ENCODE measurements at regions not wholly inside any gene's neighbourhood (a gene's known extent, or its start where the extent isn't known, plus 50 kb on each side); places are given as distances from the start of the nearest gene placed in this dataset.

DNA sequence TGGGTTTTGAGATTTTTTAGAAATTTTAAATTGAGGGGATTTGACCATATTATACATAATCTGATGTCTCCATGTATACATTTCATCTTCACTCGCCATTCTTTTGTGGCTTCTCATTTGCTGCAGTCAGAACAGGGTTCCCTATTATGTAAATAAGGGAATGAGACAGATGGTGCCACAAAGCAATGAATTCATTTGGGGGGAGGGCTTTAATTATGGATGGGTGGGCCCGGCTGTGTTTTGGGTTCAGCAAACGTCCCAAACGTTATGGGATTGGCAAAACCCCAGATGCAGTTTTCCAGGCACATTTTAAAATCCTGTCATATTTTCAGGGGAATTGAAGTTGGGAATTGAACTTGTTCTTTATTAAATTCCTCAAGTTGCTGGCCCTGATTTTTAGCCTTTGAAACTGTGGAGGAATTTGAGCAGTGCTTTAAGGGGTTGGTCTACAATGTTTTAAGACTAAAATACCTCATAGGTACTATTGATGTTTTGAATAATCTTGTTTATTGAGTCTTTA lies 558.5 kb upstream of the ZNF462 start:
- no peak overlapping the region for H3K4me3 ChIP-seq (ENCODE audit: low read depth, low read length)
- no peak for DNase-seq (ENCODE audit: low read depth)
- TF ChIP-seq, protein P1, sequence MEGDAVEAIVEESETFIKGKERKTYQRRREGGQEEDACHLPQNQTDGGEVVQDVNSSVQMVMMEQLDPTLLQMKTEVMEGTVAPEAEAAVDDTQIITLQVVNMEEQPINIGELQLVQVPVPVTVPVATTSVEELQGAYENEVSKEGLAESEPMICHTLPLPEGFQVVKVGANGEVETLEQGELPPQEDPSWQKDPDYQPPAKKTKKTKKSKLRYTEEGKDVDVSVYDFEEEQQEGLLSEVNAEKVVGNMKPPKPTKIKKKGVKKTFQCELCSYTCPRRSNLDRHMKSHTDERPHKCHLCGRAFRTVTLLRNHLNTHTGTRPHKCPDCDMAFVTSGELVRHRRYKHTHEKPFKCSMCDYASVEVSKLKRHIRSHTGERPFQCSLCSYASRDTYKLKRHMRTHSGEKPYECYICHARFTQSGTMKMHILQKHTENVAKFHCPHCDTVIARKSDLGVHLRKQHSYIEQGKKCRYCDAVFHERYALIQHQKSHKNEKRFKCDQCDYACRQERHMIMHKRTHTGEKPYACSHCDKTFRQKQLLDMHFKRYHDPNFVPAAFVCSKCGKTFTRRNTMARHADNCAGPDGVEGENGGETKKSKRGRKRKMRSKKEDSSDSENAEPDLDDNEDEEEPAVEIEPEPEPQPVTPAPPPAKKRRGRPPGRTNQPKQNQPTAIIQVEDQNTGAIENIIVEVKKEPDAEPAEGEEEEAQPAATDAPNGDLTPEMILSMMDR (IDR thresholded peaks at IDR 0.05; ENCODE audit: low read depth, low read length, missing control alignments), result no peak

DNA sequence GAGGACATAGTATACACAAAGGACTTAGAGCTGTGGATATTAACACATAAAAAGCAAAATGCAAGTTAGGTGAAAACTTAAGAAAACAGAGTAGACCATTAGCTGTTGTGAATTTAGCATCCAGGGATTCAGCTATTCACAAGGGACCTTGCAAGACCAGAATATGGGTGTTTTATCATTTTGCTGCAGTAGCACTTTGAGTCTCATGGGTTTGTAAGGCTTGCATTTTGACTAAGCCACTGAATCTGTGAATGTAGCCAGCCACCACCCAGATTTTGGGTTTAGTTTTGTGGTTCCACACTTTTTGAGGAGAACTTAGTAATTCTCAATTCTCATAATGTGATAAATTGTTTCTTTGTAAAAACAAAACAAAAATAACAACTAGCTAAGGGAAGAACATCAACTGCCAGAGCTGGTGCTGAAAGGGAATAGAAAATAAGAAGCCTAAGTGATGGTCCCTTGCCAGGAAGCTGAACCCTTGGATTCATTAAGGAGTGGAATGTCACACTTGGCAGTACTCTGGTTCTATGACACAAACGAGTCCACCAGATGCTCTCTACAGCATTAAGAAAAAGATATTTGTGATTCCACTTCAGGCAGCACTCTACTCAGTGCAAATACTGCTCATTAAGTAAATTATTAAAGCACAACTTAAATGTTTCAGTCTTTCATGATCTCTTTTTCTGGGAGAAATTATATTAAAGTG lies 557.4 kb upstream of the ZNF462 start:
- no peak for DNase-seq (ENCODE audit: low read depth)
- TF ChIP-seq, protein P1 (IDR thresholded peaks at IDR 0.05; ENCODE audit: low read depth, low read length, missing control alignments), result no peak
- H3K4me3 ChIP-seq (ENCODE audit: low read depth, low read length), result no peak overlapping the region

GRCh38 chr9:106307670-106308069 lies 555.3 kb upstream of the ZNF462 start:
- TF ChIP-seq, protein P1 (IDR thresholded peaks at IDR 0.05; ENCODE audit: low read depth, low read length, missing control alignments), result no peak
- no peak overlapping the region for H3K4me3 ChIP-seq (ENCODE audit: low read depth, low read length)
- DNase-seq (ENCODE audit: low read depth), result no peak

DNA sequence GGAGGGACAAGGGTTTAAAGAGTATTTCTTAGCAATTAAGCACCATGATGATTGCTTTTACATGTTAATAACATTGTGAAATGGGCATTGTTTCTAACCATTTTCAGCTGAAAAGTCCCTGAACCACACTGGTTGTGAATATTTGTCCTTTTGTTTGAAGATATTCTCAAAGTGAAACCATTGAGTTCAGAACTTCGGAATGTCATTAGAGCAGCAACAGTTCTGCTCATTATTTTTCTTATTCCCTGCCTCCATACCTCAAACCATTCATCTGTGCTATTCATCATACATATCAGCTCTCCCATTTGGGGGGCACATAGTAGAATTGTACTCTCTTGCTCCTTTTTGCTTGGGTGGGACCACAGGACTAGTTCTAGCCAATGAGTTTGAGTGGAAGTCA lies 553.0 kb upstream of the ZNF462 start:
- no peak overlapping the region for H3K4me3 ChIP-seq (ENCODE audit: low read depth, low read length)
- DNase-seq (ENCODE audit: low read depth), result no peak
- TF ChIP-seq, protein P1 (IDR thresholded peaks at IDR 0.05; ENCODE audit: low read depth, low read length, missing control alignments), result no peak

DNA sequence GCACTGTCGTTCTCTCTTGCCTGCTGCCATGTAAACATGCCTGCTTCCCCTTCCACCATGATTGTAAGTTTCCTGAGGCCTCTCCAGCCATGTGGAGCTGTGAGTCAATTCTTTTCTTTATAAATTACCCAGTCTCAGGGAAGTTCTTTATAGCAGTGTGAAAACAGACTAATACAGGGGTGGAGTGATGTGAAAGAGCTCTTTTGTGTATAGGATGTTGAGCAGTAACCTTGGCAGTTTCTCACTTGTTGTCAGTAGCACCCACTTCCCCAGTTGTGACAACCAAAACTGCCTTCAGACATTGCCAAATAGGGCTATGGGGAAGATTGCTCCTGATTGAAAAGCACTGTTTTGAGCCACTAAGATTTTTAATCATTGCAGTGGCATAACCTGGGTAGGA lies 552.2 kb upstream of the ZNF462 start:
- TF ChIP-seq, protein P1 (IDR thresholded peaks at IDR 0.05; ENCODE audit: low read depth, low read length, missing control alignments), result no peak
- no peak overlapping the region for H3K4me3 ChIP-seq (ENCODE audit: low read depth, low read length)
- DNase-seq (ENCODE audit: low read depth), result peak; percentile 34

DNA sequence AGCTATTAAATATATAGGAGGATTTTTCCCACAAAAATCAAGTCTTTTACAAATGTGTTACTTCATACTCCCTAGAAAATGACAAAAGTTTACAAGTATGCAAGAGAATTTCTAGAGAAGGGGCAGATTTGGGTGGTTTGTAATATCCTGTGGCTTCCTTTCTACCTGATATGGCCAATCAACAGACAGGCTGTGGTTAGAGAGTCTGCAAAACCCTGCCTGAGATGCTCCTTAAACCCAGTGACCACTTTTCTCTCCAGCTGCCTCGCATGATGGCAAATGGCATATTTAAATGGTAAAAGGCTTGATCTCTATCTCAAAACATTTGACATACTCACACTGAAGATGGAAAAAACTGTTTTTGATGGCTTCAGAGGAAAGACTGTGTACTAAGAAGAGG lies 550.1 kb upstream of the ZNF462 start:
- DNase-seq (ENCODE audit: low read depth), result no peak
- TF ChIP-seq, protein P1 (IDR thresholded peaks at IDR 0.05; ENCODE audit: low read depth, low read length, missing control alignments), result no peak

GRCh38 chr9:106314476-106314875 lies 548.5 kb upstream of the ZNF462 start:
- no peak overlapping the region for H3K4me3 ChIP-seq (ENCODE audit: low read depth, low read length)
- TF ChIP-seq, protein P1 (IDR thresholded peaks at IDR 0.05; ENCODE audit: low read depth, low read length, missing control alignments), result no peak
- no peak for DNase-seq (ENCODE audit: low read depth)

More for the DNA sequence above, 550.1 kb upstream of the ZNF462 start:
- no peak overlapping the region for H3K4me3 ChIP-seq (ENCODE audit: low read depth, low read length)

Data from GM12864 (cell line).